CD4-positive, alpha-beta T cell treated with Interferon alpha-2 for 1 hour (primary cell): ENCODE measurements at regions not wholly inside any gene's neighbourhood (a gene's known extent, or its start where the extent isn't known, plus 50 kb on each side); places are given as distances from the start of the nearest gene placed in this dataset.

ENCODE experiments used
- DNase-seq, 2 donors: peaks; one replicate each; pipeline ENCODE4 v3.0.0-alpha.2; 2020 to 2022

GRCh38 chr6:92216717-92217116 is 1202.6 kb downstream of the EPHA7 start:
- DNase-seq: no peak

GRCh38 chr6:92201618-92202017 is 1217.7 kb downstream of the EPHA7 start:
- DNase-seq: no peak

- no peak for DNase-seq
Measured at GRCh38 chr6:92196325-92196724, 1223.0 kb downstream of the EPHA7 start.

- DNase-seq: no peak
Measured at GRCh38 chr6:92195796-92196195, 1223.6 kb downstream of the EPHA7 start.

- DNase-seq: no peak
Measured at GRCh38 chr6:92188016-92188415, 1231.3 kb downstream of the EPHA7 start.

- DNase-seq: no peak
Measured at GRCh38 chr6:92184933-92185332, 1234.4 kb downstream of the EPHA7 start.

- DNase-seq: no peak
Measured at GRCh38 chr6:92181347-92181746, 1238.0 kb downstream of the EPHA7 start.

- no peak for DNase-seq
Measured at GRCh38 chr6:92180090-92180489, 1239.3 kb downstream of the EPHA7 start.

GRCh38 chr6:92176666-92177065 is 1242.7 kb downstream of the EPHA7 start:
- no peak for DNase-seq

- DNase-seq: no peak
Measured at GRCh38 chr6:92174398-92175073, 1244.8 kb downstream of the EPHA7 start.

- no peak for DNase-seq
Measured at GRCh38 chr6:92169506-92169905, 1249.9 kb downstream of the EPHA7 start.

- DNase-seq: no peak
Measured at GRCh38 chr6:92166666-92167065, 1252.7 kb downstream of the EPHA7 start.

- no peak for DNase-seq
Measured at GRCh38 chr6:92161953-92162352, 1257.4 kb downstream of the EPHA7 start.

GRCh38 chr6:92160226-92160625 is 1259.1 kb downstream of the EPHA7 start:
- no peak for DNase-seq

- no peak for DNase-seq
Measured at GRCh38 chr6:92159046-92159445, 1260.3 kb downstream of the EPHA7 start.

GRCh38 chr6:92150553-92150952 is 1268.8 kb downstream of the EPHA7 start:
- DNase-seq: no peak

- no peak for DNase-seq
Measured at GRCh38 chr6:92147246-92147645, 1272.1 kb downstream of the EPHA7 start.

- DNase-seq: no peak
Measured at GRCh38 chr6:92139601-92140000, 1279.8 kb downstream of the EPHA7 start.

- DNase-seq: no peak
Measured at GRCh38 chr6:92132957-92133356, 1286.4 kb downstream of the EPHA7 start.

- DNase-seq: no peak
Measured at GRCh38 chr6:92132457-92132856, 1286.9 kb downstream of the EPHA7 start.

- no peak for DNase-seq
Measured at GRCh38 chr6:92130944-92131343, 1288.4 kb downstream of the EPHA7 start.

- no peak for DNase-seq
Measured at GRCh38 chr6:92126983-92127382, 1292.4 kb downstream of the EPHA7 start.

- no peak for DNase-seq
Measured at GRCh38 chr6:92126088-92126487, 1293.3 kb downstream of the EPHA7 start.

GRCh38 chr6:92125681-92126080 is 1293.7 kb downstream of the EPHA7 start:
- DNase-seq: no peak

- no peak for DNase-seq
Measured at GRCh38 chr6:92124200-92124651, 1295.1 kb downstream of the EPHA7 start.
